H1 (cell line): ENCODE measurements at regions not wholly inside any gene's neighbourhood (a gene's known extent, or its start where the extent isn't known, plus 50 kb on each side); places are given as distances from the start of the nearest gene placed in this dataset.

Experiments
- CTCF ChIA-PET: fragments of 300-600 bp; sonication (Branson Sonifier 250); formaldehyde crosslinking; loops from one replicate; lab custom pipeline; 2021; ENCODE audit not compliant: partially characterized antibody; lab: Charles Lee
- POLR2A ChIA-PET: fragments of 300-600 bp; sonication (Branson Sonifier 250); formaldehyde crosslinking; loops from one replicate; lab custom pipeline; 2021; ENCODE audit warnings: inconsistent platforms; ENCODE audit not compliant: partially characterized antibody; lab: Charles Lee
- DNase-seq, 2 experiments: peaks; one replicate each; pipeline versions ENCODE4 v3.0.0 to v3.0.0-alpha.2; 2010 to 2022; ENCODE audit warnings: low spot score in 2 of 2, low read depth in 1 of 2, mixed read lengths in 1 of 2
- FAIRE-seq: peaks from 2 replicates; lab custom pipeline; 2011; peaks lifted over from hg19 to GRCh38; lab: Jason Lieb, UNC
- H2AFZ ChIP-seq: 2 replicates; pipeline ENCODE4 v1.8.1; 2012; ENCODE audit warnings: low read length, inconsistent platforms
- H2AK5ac ChIP-seq: 2 replicates; pipeline ENCODE4 v1.6.1; 2013; ENCODE audit warnings: low read depth, low read length
- H2BK120ac ChIP-seq: replicated peaks from 2 replicates; pipeline ENCODE3; 2013; ENCODE audit warnings: low read depth, low read length, inconsistent platforms
- H2BK12ac ChIP-seq: 2 replicates; pipeline ENCODE4 v1.6.1; 2013; ENCODE audit warnings: low read depth, low read length
- H2BK15ac ChIP-seq: 2 replicates; pipeline ENCODE4 v1.6.1; 2013; ENCODE audit warnings: low read length
- H2BK20ac ChIP-seq: 2 replicates; pipeline ENCODE4 v1.6.1; 2013; ENCODE audit warnings: low read length
- H2BK5ac ChIP-seq: 2 replicates; pipeline ENCODE4 v1.6.1; 2013; ENCODE audit warnings: low read depth, low read length
- H3K14ac ChIP-seq: 2 replicates; pipeline ENCODE4 v1.6.1; 2013; ENCODE audit warnings: inconsistent platforms; ENCODE audit not compliant: insufficient read length
- H3K18ac ChIP-seq: 2 replicates; pipeline ENCODE4 v1.6.1; 2013; ENCODE audit warnings: low read length; ENCODE audit errors: extremely low read depth
- H3K23ac ChIP-seq: 2 replicates; pipeline ENCODE4 v1.6.1; 2013; ENCODE audit warnings: inconsistent platforms; ENCODE audit not compliant: insufficient read length
- H3K23me2 ChIP-seq: 2 replicates; pipeline ENCODE4 v1.6.1; 2013; ENCODE audit warnings: low read depth, low read length
- H3K27ac ChIP-seq: 2 replicates; pipeline ENCODE4 v1.6.1; 2011; ENCODE audit warnings: low read depth, low read length, inconsistent platforms
- H3K27me3 ChIP-seq, 4 experiments: replicated peaks in 1 of 4; 1 replicate in 1 of 4; 2 replicates in 3 of 4; pipeline versions ENCODE4 v1.6.1 to v1.8.1; 2011 to 2013; ENCODE audit warnings: low read length in 3 of 4, mild to moderate bottlenecking in 3 of 4, inconsistent platforms in 2 of 4, mixed read lengths in 2 of 4, moderate library complexity in 1 of 4; ENCODE audit not compliant: control insufficient read depth in 3 of 4, insufficient read depth in 3 of 4; ENCODE audit errors: extremely low read depth in 1 of 4
- H3K36me3 ChIP-seq, 4 experiments: 2 replicates each; pipeline versions ENCODE4 v1.6.1 to v1.8.1; 2011 to 2013; ENCODE audit warnings: mild to moderate bottlenecking in 4 of 4, low read length in 3 of 4, moderate library complexity in 2 of 4, control low read depth in 1 of 4, inconsistent platforms in 1 of 4; ENCODE audit not compliant: insufficient read depth in 4 of 4, control insufficient read depth in 2 of 4
- H3K4ac ChIP-seq: replicated peaks from 2 replicates; pipeline ENCODE3; 2013; ENCODE audit warnings: low read length, low read depth, mixed read lengths, inconsistent platforms; ENCODE audit not compliant: insufficient read length
- H3K4me1 ChIP-seq, 4 experiments: replicated peaks in 1 of 4; 1 replicate in 1 of 4; 2 replicates in 3 of 4; pipeline versions ENCODE4 v1.6.1 to v1.8.1; 2011 to 2013; ENCODE audit warnings: low read length in 3 of 4, inconsistent platforms in 2 of 4, mixed read lengths in 1 of 4; ENCODE audit not compliant: insufficient read depth in 4 of 4, control insufficient read depth in 3 of 4
- H3K4me2 ChIP-seq, 2 experiments: 2 replicates each; pipeline versions ENCODE4 v1.6.1 to v1.8.1; 2011 to 2013; ENCODE audit warnings: low read depth in 2 of 2, low read length in 2 of 2, control low read depth in 1 of 2, inconsistent platforms in 1 of 2, mild to moderate bottlenecking in 1 of 2; ENCODE audit not compliant: insufficient read depth in 1 of 2
- H3K4me3 ChIP-seq, 4 experiments: fragments of 200-600, 300-600 bp in 1 of 4; sonication (generic), shearing (Covaris generic), sonication (Bioruptor Twin) in 1 of 4; 2 replicates each; pipeline versions ENCODE4 v1.5.1 to v1.8.1; 2011 to 2016; ENCODE audit warnings: low read length in 4 of 4, low read depth in 3 of 4, control low read depth in 2 of 4, inconsistent platforms in 2 of 4, mild to moderate bottlenecking in 2 of 4, mixed read lengths in 1 of 4, moderate library complexity in 1 of 4; ENCODE audit not compliant: insufficient read depth in 2 of 4; ENCODE audit errors: extremely low read depth in 1 of 4
- H3K56ac ChIP-seq: replicated peaks from 2 replicates; pipeline ENCODE3; 2013; ENCODE audit warnings: low read depth, mild to moderate bottlenecking, mixed read lengths, low read length, inconsistent platforms; ENCODE audit not compliant: insufficient read length
- H3K79me1 ChIP-seq: 2 replicates; pipeline ENCODE4 v1.6.1; 2013; ENCODE audit warnings: low read depth, low read length, control low read depth
- H3K79me2 ChIP-seq, 2 experiments: 2 replicates each; pipeline versions ENCODE4 v1.6.1 to v1.8.1; 2012 to 2013; ENCODE audit warnings: low read length in 2 of 2, mild to moderate bottlenecking in 2 of 2, inconsistent platforms in 1 of 2; ENCODE audit not compliant: insufficient read depth in 2 of 2, control insufficient read depth in 1 of 2
- H3K9ac ChIP-seq, 4 experiments: replicated peaks in 1 of 4; 1 replicate in 1 of 4; 2 replicates in 3 of 4; pipeline versions ENCODE4 v1.6.1 to v1.8.1; 2011 to 2013; ENCODE audit warnings: low read depth in 3 of 4, low read length in 3 of 4, control low read depth in 2 of 4, mild to moderate bottlenecking in 2 of 4, moderate library complexity in 2 of 4, inconsistent platforms in 1 of 4; ENCODE audit errors: extremely low read depth in 1 of 4
- H3K9me3 ChIP-seq, 2 experiments: 2 replicates each; pipeline versions ENCODE4 v1.6.1 to v1.8.1; 2012 to 2013; ENCODE audit warnings: mild to moderate bottlenecking in 2 of 2, moderate library complexity in 2 of 2, control low read depth in 1 of 2, inconsistent platforms in 1 of 2, low read depth in 1 of 2, low read length in 1 of 2, mixed read lengths in 1 of 2; ENCODE audit not compliant: insufficient read depth in 2 of 2
- H4K20me1 ChIP-seq, 2 experiments: replicated peaks in 1 of 2; 2 replicates each; pipeline versions ENCODE3 to v1.8.1; 2011 to 2013; ENCODE audit warnings: inconsistent platforms in 2 of 2, low read length in 2 of 2, mild to moderate bottlenecking in 1 of 2; ENCODE audit not compliant: insufficient read depth in 2 of 2, control insufficient read depth in 1 of 2
- H4K5ac ChIP-seq: 2 replicates; pipeline ENCODE4 v1.6.1; 2013; ENCODE audit warnings: low read length, low read depth, mixed read lengths, inconsistent platforms; ENCODE audit not compliant: insufficient read length
- H4K8ac ChIP-seq: 2 replicates; pipeline ENCODE4 v1.8.0; 2013; ENCODE audit warnings: mild to moderate bottlenecking, moderate library complexity, low read length, inconsistent platforms; ENCODE audit not compliant: insufficient read depth; ENCODE audit errors: extremely low read depth
- H4K91ac ChIP-seq: replicated peaks from 2 replicates; pipeline ENCODE3; 2013; ENCODE audit warnings: low read length, mixed read lengths, inconsistent platforms; ENCODE audit not compliant: insufficient read length
- TAF7 ChIP-seq: optimal IDR thresholded peaks from 2 replicates; pipeline ENCODE3; 2011; ENCODE audit warnings: low read depth, mild to moderate bottlenecking, inconsistent platforms, low read length, moderate library complexity, borderline replicate concordance
- WGBS, 2 experiments: shearing (Covaris generic) in 1 of 2; methylation state at CpG; one replicate each; pipeline versions ENCODE4 v1.1.6 to v1.1.7; 2013 to 2015; ENCODE audit warnings: low lambda C conversion rate in 2 of 2, mixed read lengths in 2 of 2, inconsistent platforms in 1 of 2, low coverage in 1 of 2, missing lambda C conversion rate in 1 of 2; ENCODE audit not compliant: insufficient replicate concordance in 2 of 2, insufficient coverage in 1 of 2, insufficient read length in 1 of 2; ENCODE audit errors: extremely low coverage in 1 of 2, missing lambda C conversion rate in 1 of 2; 5-methylcytosine and 5-hydroxymethylcytosine counted together
- TF ChIP-seq, protein P1 (sequence below): IDR thresholded peaks from 2 replicates; pipeline ENCODE4 v1.6.1; 2012; ENCODE audit warnings: inconsistent platforms

DNA sequence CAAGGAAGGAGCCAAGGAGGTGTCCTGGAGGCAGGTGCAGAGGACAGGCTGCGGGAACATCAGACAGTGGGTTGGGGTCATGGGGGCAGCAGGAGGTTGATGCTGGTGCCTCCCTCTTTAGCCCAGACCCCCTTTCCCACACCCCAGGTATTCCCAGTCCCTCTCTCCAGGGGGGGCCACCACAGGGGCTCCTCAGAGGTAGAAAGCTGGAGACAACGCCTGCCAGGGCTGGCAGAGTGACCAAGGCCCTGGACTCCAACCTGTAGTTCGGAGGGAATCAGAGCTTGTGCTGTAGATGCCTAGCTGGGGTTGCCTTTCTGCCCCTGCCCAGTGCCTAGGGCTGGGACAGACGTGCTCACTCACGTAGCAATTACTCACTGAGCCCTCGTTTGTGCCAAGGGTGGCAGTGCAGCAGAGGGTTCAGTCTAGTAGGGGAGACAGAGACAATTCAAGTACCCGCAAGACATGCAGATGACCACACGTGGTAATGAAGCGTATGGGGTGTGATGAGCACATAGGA is 148.2 kb downstream of the PTPRU start:
- Histone ChIP-seq H3K79me1 (no peaks in the 10 kb centered on the region), H3K23ac (no peak overlapping the region), H2BK12ac (no peak overlapping the region; the same call in 1 of the 2 replicates), H2BK20ac (no peak overlapping the region), H3K9ac (no peak overlapping the region), H2AK5ac (no peak overlapping the region; the same call in 1 of the 2 replicates), H3K4me1 (no peaks in the 10 kb centered on the region; a peak in 2 of 7 replicates), H4K5ac (no peak overlapping the region), H2AFZ (no peak overlapping the region), H2BK120ac (no peak overlapping the region), H2BK5ac (no peak overlapping the region), H4K91ac (no peak overlapping the region), H3K56ac (no peak overlapping the region), H3K9me3 (peaks cover 0 to 5% of the 10 kb centered on the region in 2 experiments; a peak in 1 of 4 replicates), H3K36me3 (no peaks in the 10 kb centered on the region), H2BK15ac (peak overlapping the region; percentile 83; the same call in 1 of the 2 replicates), H3K79me2 (no peaks in the 10 kb centered on the region), H3K14ac (no peak overlapping the region), H3K23me2 (no peaks in the 10 kb centered on the region), H3K4me3 (no peak overlapping the region), H3K4ac (no peak overlapping the region), H3K27me3 (no peaks in the 10 kb centered on the region), H3K27ac (no peak overlapping the region), H4K8ac (no peak overlapping the region), H3K18ac (no peak overlapping the region), H3K4me2 (no peak overlapping the region), H4K20me1 (no peaks in the 10 kb centered on the region)
- POLR2A ChIA-PET: no interaction called here
- FAIRE-seq: no peak
- CTCF ChIA-PET: interaction anchor here (0.7 to 2.9 kb wide), 7 partner anchors 14 to 320 kb away, joined by 3 to 17 read pairs (median 3); no protein-coding TSS in a partner anchor
- DNase-seq: no peak
- WGBS, 2 experiments: 91% methylated on average over 9 of the region's 9 CpGs; no CpG with 5 or more reads in 1 of the 2 experiments
- TF ChIP-seq, protein P1, sequence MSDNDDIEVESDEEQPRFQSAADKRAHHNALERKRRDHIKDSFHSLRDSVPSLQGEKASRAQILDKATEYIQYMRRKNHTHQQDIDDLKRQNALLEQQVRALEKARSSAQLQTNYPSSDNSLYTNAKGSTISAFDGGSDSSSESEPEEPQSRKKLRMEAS: no peak
- no peak for TF ChIP-seq TAF7
